NCI-H524 (cell line): ENCODE measurements at regions not wholly inside any gene's neighbourhood (a gene's known extent, or its start where the extent isn't known, plus 50 kb on each side); places are given as distances from the start of the nearest gene placed in this dataset.
"Not testable (repeated sequence)": the region's sequence is repeated elsewhere in the genome, so short reads cannot be mapped to it uniquely, and the experiment has no call there.

ENCODE experiments used
- DNase-seq, 2 experiments: peaks; one replicate each; lab custom pipeline; 2025; lab: John Stamatoyannopoulos, UW

GRCh38 chr12:42030588-42030987 lies 114.1 kb downstream of the GXYLT1 start:
- DNase-seq, result no peak

- no peak for DNase-seq
Observed at GRCh38 chr12:42027546-42027945, 117.1 kb downstream of the GXYLT1 start.

DNA sequence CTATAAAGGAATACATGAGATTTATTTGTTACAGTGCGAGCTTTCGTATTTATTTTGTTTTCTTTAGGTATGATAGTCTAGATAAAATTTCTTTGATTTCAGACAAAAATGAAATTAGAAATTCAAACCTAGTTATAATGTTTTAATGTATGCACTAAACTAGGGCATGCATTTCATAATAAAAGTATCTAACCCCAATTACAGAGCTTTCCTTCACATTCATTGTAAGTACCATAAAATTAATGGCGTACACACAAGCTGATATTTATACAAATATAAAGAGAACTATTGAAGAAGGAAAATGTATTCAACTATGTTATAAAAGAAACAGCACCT lies 120.2 kb downstream of the GXYLT1 start:
- no peak for DNase-seq

DNA sequence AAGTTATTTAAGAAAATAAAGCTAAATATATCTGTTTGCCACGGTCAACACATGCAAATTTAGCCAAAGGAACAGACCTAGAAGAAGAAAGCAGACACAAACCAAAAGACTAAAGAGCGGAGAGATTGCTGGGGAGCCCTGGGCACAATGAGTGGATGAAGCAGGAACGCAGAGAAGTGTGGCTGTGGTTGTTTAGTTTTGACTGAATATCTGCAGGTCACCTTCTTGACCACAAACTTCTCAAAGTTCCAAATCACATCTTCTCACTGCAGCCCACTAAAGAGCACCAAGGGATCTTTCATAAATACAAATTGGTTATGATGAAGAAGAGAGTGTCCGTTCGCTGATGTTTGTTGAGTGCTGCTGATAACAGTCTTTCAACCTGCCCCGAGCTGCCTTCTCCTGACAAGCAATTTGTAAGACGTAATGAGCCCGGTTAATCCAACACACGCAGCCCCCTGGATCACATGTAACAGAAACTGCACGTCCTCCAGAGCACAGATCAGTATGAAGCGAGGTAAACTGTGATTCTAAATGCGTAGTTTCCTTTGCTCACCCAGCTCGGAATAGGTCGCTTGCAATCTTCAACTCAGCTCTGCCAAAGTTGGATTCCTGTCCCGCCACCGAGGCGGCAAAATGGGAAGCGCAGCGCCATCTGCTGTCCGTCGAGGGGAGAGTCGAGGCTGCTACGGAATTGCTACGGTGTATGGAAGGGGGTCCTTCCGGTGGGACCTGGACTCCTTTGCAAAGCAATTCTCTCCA lies 120.8 kb downstream of the GXYLT1 start:
- peak; percentile 26 to 71 for DNase-seq

GRCh38 chr12:42021937-42022336 lies 122.7 kb downstream of the GXYLT1 start:
- DNase-seq, result not testable (repeated sequence)

DNA sequence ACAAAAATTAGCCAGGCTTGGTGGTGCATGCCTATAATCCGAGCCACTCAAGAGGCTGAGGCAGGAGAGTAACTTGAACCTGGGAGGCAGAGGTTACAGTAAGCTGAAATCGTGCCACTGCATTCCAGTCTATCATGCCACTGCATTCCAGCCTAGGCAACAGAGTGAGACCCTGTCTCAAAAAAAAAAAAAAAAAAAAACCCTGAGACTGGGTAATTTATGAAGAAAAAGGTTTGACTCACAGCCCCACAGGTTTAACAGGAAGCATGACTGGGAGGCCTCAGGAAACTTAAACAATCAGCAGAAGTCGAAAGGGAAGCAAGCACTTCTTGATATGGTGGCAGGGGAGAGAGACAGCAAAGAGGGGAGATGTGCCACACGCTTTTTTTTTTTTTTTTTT lies 123.2 kb downstream of the GXYLT1 start:
- no peak for DNase-seq

GRCh38 chr12:42020226-42020625 lies 124.4 kb downstream of the GXYLT1 start:
- DNase-seq, result no peak

DNA sequence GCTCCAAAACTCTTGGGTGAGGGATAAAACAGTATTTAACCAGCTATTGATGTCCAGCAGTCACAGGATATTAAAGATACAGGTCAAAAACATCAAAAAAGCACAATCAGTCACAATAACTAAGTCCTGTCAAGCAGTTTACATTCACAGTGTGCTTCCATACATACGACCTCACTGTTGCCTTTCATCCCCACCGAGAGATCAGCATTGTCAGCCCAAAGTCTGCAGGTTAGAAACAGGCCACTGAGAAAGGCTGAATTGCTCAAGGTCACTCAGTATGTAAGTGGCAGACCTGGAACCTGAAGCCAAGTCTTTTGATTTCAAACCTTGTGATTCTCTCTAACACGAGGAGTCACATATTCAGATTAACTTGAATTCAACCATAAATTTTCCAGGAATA lies 124.9 kb downstream of the GXYLT1 start:
- DNase-seq, result no peak

- DNase-seq, result no peak
Observed at GRCh38 chr12:42017051-42017450, 127.6 kb downstream of the GXYLT1 start.

DNA sequence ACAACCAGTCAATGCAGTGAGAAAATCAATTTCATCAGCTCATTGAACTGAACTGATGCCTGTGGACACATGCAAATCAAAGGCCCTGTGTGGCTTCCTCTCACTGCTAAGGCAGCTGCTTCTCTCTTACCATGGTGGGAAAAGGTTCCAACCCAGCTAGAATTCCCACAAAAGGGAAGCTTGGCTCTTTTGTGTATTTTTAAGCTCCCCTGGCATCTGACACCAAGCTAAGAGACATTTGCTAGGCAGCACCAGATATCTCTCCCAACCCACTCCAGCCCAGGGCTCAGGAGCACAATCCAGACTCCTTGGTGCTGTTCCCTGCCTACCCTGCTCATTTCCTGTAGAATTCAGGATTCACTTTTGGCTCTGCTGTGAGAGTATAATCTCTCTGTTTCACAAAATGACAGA lies 129.6 kb downstream of the GXYLT1 start:
- DNase-seq, result no peak

DNA sequence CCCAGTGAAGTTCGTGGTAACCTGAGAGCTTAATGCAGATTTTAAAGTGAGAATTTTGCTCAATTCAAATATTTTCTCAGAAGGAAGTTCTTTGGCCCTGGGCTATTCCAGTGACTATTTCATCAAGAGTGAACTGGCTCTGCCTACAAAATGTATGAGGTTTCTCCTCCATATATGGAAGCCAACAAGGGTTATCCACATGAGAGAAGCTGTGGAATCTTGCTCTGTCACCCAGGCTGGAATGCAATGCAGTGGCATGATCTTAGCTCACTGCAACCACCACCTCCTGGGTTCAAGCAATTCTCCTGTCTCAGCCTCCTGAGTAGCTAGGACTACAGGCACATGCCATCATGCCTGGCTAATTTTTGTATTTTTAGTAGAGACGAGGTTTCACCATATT lies 132.2 kb downstream of the GXYLT1 start:
- DNase-seq, result not testable (repeated sequence)

- DNase-seq, result no peak
Observed at GRCh38 chr12:42010715-42011114, 134.0 kb downstream of the GXYLT1 start.

- DNase-seq, result no peak
Observed at GRCh38 chr12:42010257-42010656, 134.4 kb downstream of the GXYLT1 start.

DNA sequence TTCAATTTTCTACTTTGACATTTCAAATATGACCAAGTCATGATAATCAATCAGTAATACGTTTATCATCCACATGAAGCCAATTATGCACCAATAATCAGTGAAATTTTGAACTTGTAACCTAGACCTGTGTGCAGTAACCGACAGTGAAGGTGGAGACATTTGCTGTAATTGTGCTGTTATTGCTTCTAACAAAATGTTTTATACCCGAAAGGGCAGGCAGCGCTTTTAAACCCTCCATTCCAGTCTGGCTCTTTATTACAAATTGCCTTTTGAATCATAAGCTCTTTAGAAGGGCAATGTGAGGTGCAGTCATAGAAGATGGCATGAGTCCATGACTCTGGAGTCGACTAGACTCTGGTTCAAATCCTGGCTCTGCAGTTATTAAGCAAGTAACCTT lies 135.7 kb downstream of the GXYLT1 start:
- DNase-seq, result no peak

GRCh38 chr12:42003031-42003430 lies 141.6 kb downstream of the GXYLT1 start:
- no peak for DNase-seq

- no peak for DNase-seq
Observed at GRCh38 chr12:42002563-42002962, 142.1 kb downstream of the GXYLT1 start.

DNA sequence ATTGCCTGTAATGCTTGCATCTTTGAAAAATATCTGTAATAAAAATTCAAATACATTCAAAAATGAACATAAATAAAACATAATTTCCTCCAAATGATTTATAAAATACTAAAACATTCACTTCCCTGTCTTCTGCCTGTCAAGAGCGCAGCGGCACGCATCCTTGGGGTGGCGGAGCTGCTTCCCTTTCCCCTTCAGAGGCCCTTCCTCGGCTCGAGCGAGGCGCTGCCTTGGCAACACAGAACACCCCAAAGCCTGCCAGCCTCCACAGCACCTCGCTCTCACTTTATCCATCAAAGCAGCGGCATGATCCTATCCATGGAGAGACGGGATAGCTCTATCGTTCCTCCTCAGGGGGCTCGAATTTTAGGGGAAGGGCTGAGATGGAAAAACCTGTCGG lies 146.2 kb downstream of the GXYLT1 start:
- DNase-seq, result no peak

DNA sequence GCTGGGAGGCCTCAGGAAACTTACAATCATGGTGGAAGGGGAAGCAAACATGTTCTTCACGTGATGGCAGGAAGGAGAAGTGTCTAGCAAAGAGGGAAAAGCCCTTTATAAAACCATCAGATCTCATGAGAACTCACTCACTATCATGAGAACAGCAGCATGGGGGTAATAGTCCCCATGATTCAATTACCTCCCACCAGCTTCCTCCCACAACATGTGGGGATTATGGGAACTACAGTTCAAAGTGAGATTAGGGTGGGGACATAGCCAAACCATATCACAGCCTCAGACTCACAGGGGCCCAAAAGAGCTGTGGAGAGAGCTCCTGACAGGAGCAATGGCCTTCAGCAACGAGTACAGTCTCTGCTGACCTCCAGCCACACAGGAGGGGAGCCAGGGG lies 151.4 kb downstream of the GXYLT1 start:
- no peak for DNase-seq

DNA sequence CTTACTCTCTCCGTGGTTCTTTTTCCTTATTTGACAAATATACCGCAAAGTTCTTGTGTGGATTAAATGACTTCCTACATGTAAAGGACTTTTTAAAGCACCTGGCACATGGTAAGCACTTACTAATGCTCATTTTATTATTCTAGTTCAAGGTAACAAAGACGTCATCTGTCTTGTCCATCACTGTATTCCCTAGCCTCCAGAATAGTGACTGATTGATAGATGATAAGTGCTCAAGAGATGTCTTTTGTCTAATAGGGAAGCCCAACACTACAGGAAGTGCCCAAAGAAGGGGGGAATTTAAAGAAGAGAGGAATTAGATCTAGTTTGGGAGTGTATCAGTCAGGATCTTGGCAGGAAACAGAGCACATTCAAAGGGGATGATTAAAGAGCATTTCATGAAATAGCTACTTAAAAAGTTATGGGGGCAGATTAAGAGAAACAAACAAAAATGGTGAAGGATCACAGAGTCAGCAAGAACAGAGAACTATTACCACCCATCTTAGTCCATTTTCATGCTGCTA lies 151.9 kb downstream of the GXYLT1 start:
- no peak for DNase-seq

- no peak for DNase-seq
Observed at GRCh38 chr12:41992022-41992421, 152.7 kb downstream of the GXYLT1 start.

- no peak for DNase-seq
Observed at GRCh38 chr12:41988715-41989114, 156.0 kb downstream of the GXYLT1 start.

GRCh38 chr12:41986513-41986912 lies 158.2 kb downstream of the GXYLT1 start:
- not testable (repeated sequence) for DNase-seq

DNA sequence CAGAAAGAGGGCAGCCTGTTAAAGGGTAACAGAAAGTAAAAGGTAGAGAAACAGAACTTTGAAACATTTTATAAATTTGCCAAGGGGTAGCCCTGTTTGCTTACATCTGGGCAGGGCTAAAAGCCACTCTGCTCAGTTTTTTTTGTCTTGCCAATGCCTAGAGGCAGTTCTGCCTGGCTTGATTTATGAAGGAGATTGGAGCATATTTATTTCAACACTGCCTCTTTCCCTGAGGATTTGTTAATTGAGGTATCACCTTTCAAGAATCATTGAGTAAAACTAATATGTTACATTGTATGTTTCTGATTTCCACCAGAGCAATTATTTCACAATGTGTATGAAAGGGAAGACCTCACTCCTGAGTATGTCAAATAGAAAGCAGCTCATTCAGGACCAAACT lies 160.8 kb downstream of the GXYLT1 start:
- peak in 1 of 2 experiments; percentile 2 for DNase-seq

- DNase-seq, result no peak
Observed at GRCh38 chr12:41983394-41983793, 161.3 kb downstream of the GXYLT1 start.
